ENCODE measurements at regions not wholly inside any gene's neighbourhood (a gene's known extent, or its start where the extent isn't known, plus 50 kb on each side); places are given as distances from the start of the nearest gene placed in this dataset.

DNA sequence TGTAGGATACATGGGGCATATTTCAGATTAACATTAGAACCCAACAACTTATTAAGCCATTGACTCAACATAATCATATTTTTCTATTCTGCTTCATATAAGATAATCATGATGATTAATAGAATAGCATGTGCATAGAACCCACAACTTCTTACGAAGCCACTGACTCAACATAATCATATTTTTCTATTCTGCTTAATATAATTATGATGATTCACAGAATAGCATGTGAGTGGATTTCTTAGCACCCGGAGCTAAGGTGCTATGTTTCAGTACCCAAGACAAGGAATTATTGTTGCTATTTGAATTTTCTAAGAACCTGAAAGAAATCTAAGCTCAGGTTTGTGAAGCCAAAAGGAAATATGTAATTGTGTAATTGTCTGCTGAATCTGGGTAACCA is 96.8 kb downstream of the TENT5A start:
- no peak overlapping the region for H2AFZ ChIP-seq
- H4K20me1 ChIP-seq (replicated peaks; ENCODE audit: insufficient read depth), result no peaks in the 10 kb centered on the region
- Mint-ChIP-seq H3K9me3 (no peaks in the 10 kb centered on the region), H3K36me3 (ENCODE audit: low read depth) (no peaks in the 10 kb centered on the region), H3K4me3 (no peak overlapping the region), H3K4me1 (no peaks in the 10 kb centered on the region), H3K27ac (no peak overlapping the region), H3K27me3 (ENCODE audit: insufficient read depth, low read depth, poor library complexity) (no peaks in the 10 kb centered on the region)
- no peak for ATAC-seq
- no peaks in the 10 kb centered on the region for H3K79me2 ChIP-seq (replicated peaks; ENCODE audit: insufficient read depth)
- no peak overlapping the region for H3K27ac ChIP-seq (ENCODE audit: low read depth)
- no peak overlapping the region for H3K4me2 ChIP-seq
- TF ChIP-seq NANOG (IDR thresholded peaks at IDR 0.05; ENCODE audit: borderline replicate concordance) (no peak), STAT1 (IDR thresholded peaks at IDR 0.05; ENCODE audit: unreplicated experiment) (no peak), ZNF331 (CRISPR knock-in tag; IDR thresholded peaks at IDR 0.05; ENCODE audit: low read depth) (no peak), EZH2 (IDR thresholded peaks at IDR 0.05; ENCODE audit: low read depth, unreplicated experiment) (no peak), EZH2phosphoT487 (IDR thresholded peaks at IDR 0.05; ENCODE audit: unreplicated experiment) (no peak), ZNF462 (CRISPR knock-in tag; IDR thresholded peaks at IDR 0.05) (no peak), REST (IDR thresholded peaks at IDR 0.05; ENCODE audit: unreplicated experiment) (no peak), ZNF114 (CRISPR knock-in tag; IDR thresholded peaks at IDR 0.05) (no peak), CTCF (conservative IDR thresholded peaks at IDR 0.05; ENCODE audit: low read depth in 2 of 2) (no peak)
- TF ChIP-seq, protein P1, sequence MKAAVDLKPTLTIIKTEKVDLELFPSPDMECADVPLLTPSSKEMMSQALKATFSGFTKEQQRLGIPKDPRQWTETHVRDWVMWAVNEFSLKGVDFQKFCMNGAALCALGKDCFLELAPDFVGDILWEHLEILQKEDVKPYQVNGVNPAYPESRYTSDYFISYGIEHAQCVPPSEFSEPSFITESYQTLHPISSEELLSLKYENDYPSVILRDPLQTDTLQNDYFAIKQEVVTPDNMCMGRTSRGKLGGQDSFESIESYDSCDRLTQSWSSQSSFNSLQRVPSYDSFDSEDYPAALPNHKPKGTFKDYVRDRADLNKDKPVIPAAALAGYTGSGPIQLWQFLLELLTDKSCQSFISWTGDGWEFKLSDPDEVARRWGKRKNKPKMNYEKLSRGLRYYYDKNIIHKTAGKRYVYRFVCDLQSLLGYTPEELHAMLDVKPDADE (IDR thresholded peaks at IDR 0.05), result no peak
- DNase-seq (ENCODE audit: low spot score), result no peak
- no peaks in the 10 kb centered on the region for H3K9me2 ChIP-seq (ENCODE audit: insufficient read depth)
- no peaks in the 10 kb centered on the region for H3F3A ChIP-seq (replicated peaks; ENCODE audit: low read depth)
- H3K27me3 ChIP-seq (ENCODE audit: insufficient read depth), result no peaks in the 10 kb centered on the region
- H3K4me3 ChIP-seq, result no peak overlapping the region
- no peaks in the 10 kb centered on the region for H3K36me3 ChIP-seq (ENCODE audit: insufficient read depth)
- no peaks in the 10 kb centered on the region for H3K4me1 ChIP-seq (ENCODE audit: insufficient read depth)

All from GM23338 (cell line).